ENCODE measurements at regions not wholly inside any gene's neighbourhood (a gene's known extent, or its start where the extent isn't known, plus 50 kb on each side); places are given as distances from the start of the nearest gene placed in this dataset.

DNA sequence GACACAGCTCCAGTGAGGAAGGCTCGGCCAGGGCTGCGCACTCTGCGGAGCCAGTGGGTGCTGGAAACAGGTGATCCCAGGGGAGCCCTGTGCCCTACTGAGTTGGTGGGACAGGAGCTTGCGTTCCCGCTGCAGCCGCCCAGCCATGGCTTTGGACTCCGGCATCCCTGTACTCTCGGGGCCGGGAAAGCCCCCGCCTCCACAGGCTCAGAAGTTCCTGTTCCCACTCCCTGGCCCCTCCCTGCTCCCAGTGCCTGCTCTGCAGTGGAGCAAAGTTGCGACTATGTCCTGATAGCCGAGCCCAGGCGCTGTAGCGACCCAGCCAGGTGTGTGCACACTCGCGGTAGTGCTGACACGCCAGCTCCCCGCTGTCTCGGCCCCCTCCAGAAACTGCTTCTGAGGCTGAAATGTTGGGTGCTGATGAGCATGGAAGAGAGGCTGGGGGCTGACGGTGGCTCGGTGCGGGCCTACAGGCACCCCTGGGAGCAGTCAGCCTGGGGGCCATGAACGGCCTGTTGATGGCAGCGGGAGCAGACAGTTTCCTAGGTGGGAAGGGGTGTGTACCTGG is 344.6 kb upstream of the MGAT4C start:
- H3K4me1 ChIP-seq (ENCODE audit: control insufficient read depth, insufficient read depth, low read length) = no peaks in the 10 kb centered on the region

DNA sequence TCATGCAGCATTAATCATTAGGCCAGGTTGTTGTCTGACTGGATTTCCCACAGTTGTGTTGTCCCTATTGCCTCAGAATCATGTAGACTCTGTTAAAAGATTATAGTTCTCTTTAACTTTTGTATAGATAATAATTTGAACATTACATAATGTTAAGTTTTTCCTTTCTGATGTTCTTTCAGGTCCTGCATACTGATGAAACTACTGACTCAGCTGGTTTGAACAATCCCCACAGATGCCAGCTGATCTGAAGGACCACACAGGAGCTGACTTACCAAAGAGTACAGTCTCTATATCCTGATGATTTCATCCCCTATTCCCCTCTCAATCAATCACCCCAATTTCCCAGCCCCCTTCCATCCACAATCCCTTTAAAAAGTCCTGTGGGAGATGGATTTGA is 341.2 kb upstream of the MGAT4C start:
- DNase-seq (no peak), ATAC-seq (no peak)
- H3K4me3 Mint-ChIP-seq = no peak overlapping the region
- intact Hi-C loops (cut with micrococcal nuclease) = no loop called here
- no peak overlapping the region for H3K4me3 ChIP-seq (ENCODE audit: low read length)
- TF ChIP-seq, protein P1, sequence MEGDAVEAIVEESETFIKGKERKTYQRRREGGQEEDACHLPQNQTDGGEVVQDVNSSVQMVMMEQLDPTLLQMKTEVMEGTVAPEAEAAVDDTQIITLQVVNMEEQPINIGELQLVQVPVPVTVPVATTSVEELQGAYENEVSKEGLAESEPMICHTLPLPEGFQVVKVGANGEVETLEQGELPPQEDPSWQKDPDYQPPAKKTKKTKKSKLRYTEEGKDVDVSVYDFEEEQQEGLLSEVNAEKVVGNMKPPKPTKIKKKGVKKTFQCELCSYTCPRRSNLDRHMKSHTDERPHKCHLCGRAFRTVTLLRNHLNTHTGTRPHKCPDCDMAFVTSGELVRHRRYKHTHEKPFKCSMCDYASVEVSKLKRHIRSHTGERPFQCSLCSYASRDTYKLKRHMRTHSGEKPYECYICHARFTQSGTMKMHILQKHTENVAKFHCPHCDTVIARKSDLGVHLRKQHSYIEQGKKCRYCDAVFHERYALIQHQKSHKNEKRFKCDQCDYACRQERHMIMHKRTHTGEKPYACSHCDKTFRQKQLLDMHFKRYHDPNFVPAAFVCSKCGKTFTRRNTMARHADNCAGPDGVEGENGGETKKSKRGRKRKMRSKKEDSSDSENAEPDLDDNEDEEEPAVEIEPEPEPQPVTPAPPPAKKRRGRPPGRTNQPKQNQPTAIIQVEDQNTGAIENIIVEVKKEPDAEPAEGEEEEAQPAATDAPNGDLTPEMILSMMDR (IDR thresholded peaks at IDR 0.05) = no peak
- no peaks in the 10 kb centered on the region for H3K36me3 Mint-ChIP-seq
- H3K4me1 Mint-ChIP-seq = no peaks in the 10 kb centered on the region
- peaks cover 11% of the 10 kb centered on the region for H3K9me3 ChIP-seq (ENCODE audit: control insufficient read depth, insufficient read depth, low read length)
- no peaks in the 10 kb centered on the region for H3K36me3 ChIP-seq (ENCODE audit: control insufficient read depth, insufficient read depth, low read length)
- H3K27me3 ChIP-seq (ENCODE audit: control insufficient read depth, insufficient read depth, low read length) = no peaks in the 10 kb centered on the region
- H3K4me1 ChIP-seq (ENCODE audit: control insufficient read depth, insufficient read depth, low read length) = no peaks in the 10 kb centered on the region
- H3K27ac ChIP-seq (ENCODE audit: low read length) = no peak overlapping the region
- no peaks in the 10 kb centered on the region for H3K27me3 Mint-ChIP-seq (ENCODE audit: low read depth in 2 of 2)
- H3K9me3 Mint-ChIP-seq = peaks cover 4 to 16% of the 10 kb centered on the region in 2 donors
- no peak overlapping the region for H3K27ac Mint-ChIP-seq

More for the DNA sequence above, 344.6 kb upstream of the MGAT4C start:
- Histone ChIP-seq H3K4me3 (ENCODE audit: low read length) (no peak overlapping the region), H3K36me3 (ENCODE audit: control insufficient read depth, insufficient read depth, low read length) (no peaks in the 10 kb centered on the region), H3K27me3 (ENCODE audit: control insufficient read depth, insufficient read depth, low read length) (no peaks in the 10 kb centered on the region), H3K9me3 (ENCODE audit: control insufficient read depth, insufficient read depth, low read length) (peaks cover 11% of the 10 kb centered on the region), H3K27ac (ENCODE audit: low read length) (no peak overlapping the region)
- Mint-ChIP-seq H3K36me3 (no peaks in the 10 kb centered on the region), H3K27me3 (ENCODE audit: low read depth in 2 of 2) (no peaks in the 10 kb centered on the region), H3K4me1 (no peaks in the 10 kb centered on the region), H3K9me3 (peaks cover 7 to 9% of the 10 kb centered on the region in 2 donors), H3K4me3 (no peak overlapping the region), H3K27ac (no peak overlapping the region)
- WGBS (ENCODE audit: insufficient coverage) = 97% methylated on average over 24 of the region's 24 CpGs
- TF ChIP-seq, protein P1 (IDR thresholded peaks at IDR 0.05) = no peak
- intact Hi-C loops (cut with micrococcal nuclease) = no loop called here
- ATAC-seq (no peak), DNase-seq (no peak)

DNA sequence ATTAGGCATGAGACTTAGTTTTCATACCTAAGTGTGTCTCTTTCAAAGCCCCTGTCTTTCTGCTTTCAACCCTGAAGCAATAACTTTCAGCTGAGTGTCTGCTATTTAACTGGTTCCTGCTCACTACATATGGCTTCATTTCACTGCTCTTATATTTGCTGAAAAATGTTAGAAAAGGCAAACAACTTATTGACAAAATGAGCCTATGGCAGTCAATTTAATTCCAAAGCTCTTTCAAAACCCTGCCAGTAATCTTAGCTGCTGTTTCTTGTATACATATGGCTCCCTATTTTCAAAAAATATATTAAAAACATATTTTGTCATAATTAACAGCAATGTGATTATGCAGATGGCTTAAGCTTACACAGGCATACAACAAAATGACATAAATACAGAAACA is 334.1 kb upstream of the MGAT4C start:
- Mint-ChIP-seq H3K27ac (no peak overlapping the region), H3K36me3 (no peaks in the 10 kb centered on the region), H3K27me3 (ENCODE audit: low read depth in 2 of 2) (no peaks in the 10 kb centered on the region), H3K4me3 (no peak overlapping the region), H3K4me1 (no peaks in the 10 kb centered on the region), H3K9me3 (peaks cover 0 to 9% of the 10 kb centered on the region in 2 donors)
- TF ChIP-seq, protein P1 (IDR thresholded peaks at IDR 0.05) = no peak
- Histone ChIP-seq H3K36me3 (ENCODE audit: control insufficient read depth, insufficient read depth, low read length) (no peaks in the 10 kb centered on the region), H3K27me3 (ENCODE audit: control insufficient read depth, insufficient read depth, low read length) (no peaks in the 10 kb centered on the region), H3K27ac (ENCODE audit: low read length) (no peak overlapping the region), H3K4me3 (ENCODE audit: low read length) (no peak overlapping the region), H3K4me1 (ENCODE audit: control insufficient read depth, insufficient read depth, low read length) (no peaks in the 10 kb centered on the region), H3K9me3 (ENCODE audit: control insufficient read depth, insufficient read depth, low read length) (no peaks in the 10 kb centered on the region)
- no peak for DNase-seq
- intact Hi-C loops (cut with micrococcal nuclease) = no loop called here
- ATAC-seq = no peak

DNA sequence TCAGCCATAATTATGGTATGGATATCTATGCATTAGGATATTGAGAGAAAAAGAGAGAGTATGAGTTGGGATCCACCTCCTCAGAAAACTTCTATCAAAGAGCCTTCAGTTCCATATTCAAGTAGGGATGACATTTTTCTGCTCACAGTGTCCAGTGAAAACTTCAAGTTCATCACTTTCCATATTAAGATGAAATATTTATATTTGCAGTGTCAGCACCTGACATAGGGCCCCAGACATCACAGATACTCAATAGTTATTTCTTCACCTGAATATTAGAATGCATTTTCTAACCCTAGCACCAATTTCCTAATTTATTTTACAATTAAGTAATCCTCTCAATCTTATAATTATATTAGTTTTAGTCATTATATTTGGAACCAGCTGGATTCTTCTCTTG is 318.0 kb upstream of the MGAT4C start:
- TF ChIP-seq, protein P1 (IDR thresholded peaks at IDR 0.05) = no peak

More for the DNA sequence above, 318.0 kb upstream of the MGAT4C start:
- H3K27me3 ChIP-seq (ENCODE audit: control insufficient read depth, insufficient read depth, low read length) = no peaks in the 10 kb centered on the region
- no peaks in the 10 kb centered on the region for H3K36me3 ChIP-seq (ENCODE audit: control insufficient read depth, insufficient read depth, low read length)
- no peak overlapping the region for H3K4me3 Mint-ChIP-seq
- H3K4me1 ChIP-seq (ENCODE audit: control insufficient read depth, insufficient read depth, low read length) = no peaks in the 10 kb centered on the region
- H3K27me3 Mint-ChIP-seq (ENCODE audit: low read depth in 2 of 2) = no peaks in the 10 kb centered on the region
- H3K27ac Mint-ChIP-seq = no peak overlapping the region
- H3K9me3 ChIP-seq (ENCODE audit: control insufficient read depth, insufficient read depth, low read length) = no peaks in the 10 kb centered on the region
- no peaks in the 10 kb centered on the region for H3K4me1 Mint-ChIP-seq
- H3K4me3 ChIP-seq (ENCODE audit: low read length) = no peak overlapping the region
- no peaks in the 10 kb centered on the region for H3K36me3 Mint-ChIP-seq
- H3K27ac ChIP-seq (ENCODE audit: low read length) = no peak overlapping the region
- DNase-seq (no peak), ATAC-seq (no peak)
- intact Hi-C loops (cut with micrococcal nuclease) = no loop called here
- peaks cover 15% of the 10 kb centered on the region in 2 donors for H3K9me3 Mint-ChIP-seq
